GM12865 (cell line): ENCODE measurements at regions not wholly inside any gene's neighbourhood (a gene's known extent, or its start where the extent isn't known, plus 50 kb on each side); places are given as distances from the start of the nearest gene placed in this dataset.

Source experiments
- DNase-seq: peaks from one replicate; pipeline ENCODE4 v3.0.0; 2010; ENCODE audit warnings: low read depth
- H3K4me3 ChIP-seq: 2 replicates; pipeline ENCODE4 v1.5.1; 2011; ENCODE audit warnings: mild to moderate bottlenecking, low read depth, low read length, control low read depth
- CTCF ChIP-seq: IDR thresholded peaks from 2 replicates; pipeline ENCODE4 v1.5.1; 2011; ENCODE audit warnings: low read length, control low read depth, low read depth, inconsistent platforms; ENCODE audit not compliant: insufficient read depth; ENCODE audit errors: missing control alignments

- no peak overlapping the region for H3K4me3 ChIP-seq
- DNase-seq = no peak
Measured at GRCh38 chr14:96960598-96961116, 163.5 kb downstream of the VRK1 start.

GRCh38 chr14:96961895-96962294 is 164.7 kb downstream of the VRK1 start:
- no peak for TF ChIP-seq CTCF

More at GRCh38 chr14:96960598-96961116, 163.5 kb downstream of the VRK1 start:
- TF ChIP-seq CTCF = no peak

GRCh38 chr14:96962337-96962736 is 165.2 kb downstream of the VRK1 start:
- no peak for TF ChIP-seq CTCF
- DNase-seq = peak; percentile 43
- H3K4me3 ChIP-seq = no peak overlapping the region

More at GRCh38 chr14:96961895-96962294, 164.7 kb downstream of the VRK1 start:
- DNase-seq = no peak
- no peak overlapping the region for H3K4me3 ChIP-seq

GRCh38 chr14:96964726-96965415 is 167.7 kb downstream of the VRK1 start:
- H3K4me3 ChIP-seq = no peak overlapping the region
- DNase-seq = no peak
- TF ChIP-seq CTCF = no peak

GRCh38 chr14:96965885-96966595 is 168.9 kb downstream of the VRK1 start:
- no peak for DNase-seq
- TF ChIP-seq CTCF = no peak

GRCh38 chr14:96975116-96975515 is 177.9 kb downstream of the VRK1 start:
- H3K4me3 ChIP-seq = no peak overlapping the region
- TF ChIP-seq CTCF = no peak
- DNase-seq = no peak

More at GRCh38 chr14:96965885-96966595, 168.9 kb downstream of the VRK1 start:
- no peak overlapping the region for H3K4me3 ChIP-seq
